ENCODE measurements at regions not wholly inside any gene's neighbourhood (a gene's known extent, or its start where the extent isn't known, plus 50 kb on each side); places are given as distances from the start of the nearest gene placed in this dataset.

- peaks cover 0 to 26% (median 0%) of the 10 kb centered on the region in 7 donors for H3K27me3 ChIP-seq (replicated peaks in 1 of 7)
- intact Hi-C loops (cut with DNase I; ENCODE audit: low total_unique reads): no loop called here
- H3K27ac ChIP-seq: peak overlapping the region in 6 of 8 donors; percentile 20 to 73 (median 63)
- peaks cover 0 to 23% (median 0%) of the 10 kb centered on the region in 6 donors for H3K4me1 ChIP-seq
- TF ChIP-seq CTCF (IDR thresholded peaks at IDR 0.05 in 8 of 11, conservative IDR thresholded peaks at IDR 0.05 in 3 of 11): no peak
- TF ChIP-seq POLR2AphosphoS5 (IDR thresholded peaks at IDR 0.05): peak; percentile 37 to 74 (median 61)
- peaks cover 0 to 3% (median 0%) of the 10 kb centered on the region in 8 donors for H3K9me3 ChIP-seq
- 41 to 69% (median 49%) methylated on average over 11 to 15 of the region's 15 CpGs for WGBS, 5 donors
- DNase-seq: no peak
- H3K4me3 ChIP-seq: no peak overlapping the region
- H3K36me3 ChIP-seq: no peaks in the 10 kb centered on the region
Measured at GRCh38 chr16:17972460-17972943, 364.0 kb downstream of the NPIPA8 start.

- Histone ChIP-seq H3K4me1 (peaks cover 0 to 23% (median 0%) of the 10 kb centered on the region in 6 donors), H3K27me3 (replicated peaks in 1 of 7) (peaks cover 0 to 31% (median 0%) of the 10 kb centered on the region in 7 donors), H3K27ac (peak overlapping the region in 5 of 8 donors; percentile 31 to 73 (median 64)), H3K9me3 (peaks cover 0 to 10% (median 0%) of the 10 kb centered on the region in 8 donors), H3K36me3 (no peaks in the 10 kb centered on the region), H3K4me3 (no peak overlapping the region)
- TF ChIP-seq POLR2AphosphoS5 (IDR thresholded peaks at IDR 0.05): peak in 1 of 3 donors; percentile 40
- TF ChIP-seq POLR2A (IDR thresholded peaks at IDR 0.05): no peak
- TF ChIP-seq CTCF (IDR thresholded peaks at IDR 0.05 in 8 of 11, conservative IDR thresholded peaks at IDR 0.05 in 3 of 11): peak in 5 of 11 experiments; percentile 8 to 33 (median 24)
- DNase-seq: no peak
- intact Hi-C loops (cut with DNase I; ENCODE audit: low total_unique reads): no loop called here
- 71 to 82% (median 76%) methylated on average over 4 of the region's 4 CpGs for WGBS, 5 donors
Measured at GRCh38 chr16:17970816-17971331, 365.7 kb downstream of the NPIPA8 start.

- WGBS, 5 donors: 70 to 87% (median 74%) methylated on average over 5 of the region's 5 CpGs
- intact Hi-C loops (cut with DNase I; ENCODE audit: low total_unique reads): no loop called here
- no peak for TF ChIP-seq POLR2AphosphoS5 (IDR thresholded peaks at IDR 0.05)
- TF ChIP-seq CTCF (IDR thresholded peaks at IDR 0.05 in 8 of 11, conservative IDR thresholded peaks at IDR 0.05 in 3 of 11): no peak
- TF ChIP-seq POLR2A (IDR thresholded peaks at IDR 0.05): no peak
- H3K4me1 ChIP-seq: peaks cover 0 to 23% (median 0%) of the 10 kb centered on the region in 6 donors
- H3K4me3 ChIP-seq: no peak overlapping the region
- peaks cover 0 to 10% (median 0%) of the 10 kb centered on the region in 8 donors for H3K9me3 ChIP-seq
- H3K27ac ChIP-seq: peak overlapping the region in 4 of 8 donors; percentile 33 to 57 (median 46)
- no peak for DNase-seq
- no peaks in the 10 kb centered on the region for H3K36me3 ChIP-seq
- H3K27me3 ChIP-seq (replicated peaks in 1 of 7): peaks cover 0 to 31% (median 0%) of the 10 kb centered on the region in 7 donors
Measured at GRCh38 chr16:17970157-17970765, 366.3 kb downstream of the NPIPA8 start.
